Karpas-422 (cell line): ENCODE measurements at regions not wholly inside any gene's neighbourhood (a gene's known extent, or its start where the extent isn't known, plus 50 kb on each side); places are given as distances from the start of the nearest gene placed in this dataset.

Experiments used
- DNase-seq: peaks from one replicate; pipeline ENCODE4 v3.0.0-alpha.2; 2015
- H2AFZ ChIP-seq: fragments of 200-600 bp; sonication (generic); 2 replicates; pipeline ENCODE4 v1.6.1; 2014; ENCODE audit warnings: antibody characterized with exemption, low read length, mixed read lengths
- H3K27ac ChIP-seq: fragments of 200-600 bp; sonication (generic); 2 replicates; pipeline ENCODE4 v1.5.1; 2014; ENCODE audit warnings: mild to moderate bottlenecking, low read length, moderate library complexity
- H3K27me3 ChIP-seq: fragments of 200-600 bp; sonication (generic); 2 replicates; pipeline ENCODE4 v1.6.1; 2014; ENCODE audit warnings: low read length, mixed read lengths
- H3K36me3 ChIP-seq: fragments of 200-600 bp; sonication (generic); 2 replicates; pipeline ENCODE4 v1.6.1; 2014; ENCODE audit warnings: low read length, mixed read lengths; ENCODE audit not compliant: insufficient read depth
- H3K4me1 ChIP-seq: fragments of 200-600 bp; sonication (generic); 2 replicates; pipeline ENCODE4 v1.6.1; 2014; ENCODE audit warnings: mild to moderate bottlenecking, low read length, mixed read lengths
- H3K4me2 ChIP-seq: fragments of 200-600 bp; sonication (generic); 2 replicates; pipeline ENCODE4 v1.6.1; 2014; ENCODE audit warnings: low read length, low read depth, mild to moderate bottlenecking; ENCODE audit not compliant: poor library complexity, severe bottlenecking
- H3K4me3 ChIP-seq: fragments of 200-600 bp; sonication (generic); 2 replicates; pipeline ENCODE4 v1.5.1; 2014; ENCODE audit warnings: mild to moderate bottlenecking, antibody characterized with exemption, low read length, mixed read lengths
- H3K79me2 ChIP-seq: fragments of 200-600 bp; sonication (generic); 2 replicates; pipeline ENCODE4 v1.6.1; 2014; ENCODE audit warnings: mild to moderate bottlenecking, low read length, mixed read lengths
- H3K9ac ChIP-seq: fragments of 200-600 bp; sonication (generic); 2 replicates; pipeline ENCODE4 v1.6.0; 2014; ENCODE audit warnings: low read length
- H3K9me2 ChIP-seq: fragments of 200-600 bp; sonication (generic), shearing (Covaris generic); replicated peaks from 2 replicates; pipeline ENCODE4 v1.6.0; 2014; ENCODE audit warnings: mild to moderate bottlenecking, low read length, moderate library complexity; ENCODE audit not compliant: insufficient read depth
- H3K9me3 ChIP-seq: fragments of 300-700, 200-600 bp; sonication (generic); 2 replicates; pipeline ENCODE4 v1.6.1; 2014; ENCODE audit warnings: low read length, mixed read lengths
- H4K20me1 ChIP-seq: fragments of 200-600 bp; sonication (generic); 2 replicates; pipeline ENCODE4 v1.6.1; 2014; ENCODE audit warnings: mild to moderate bottlenecking, antibody characterized with exemption, low read length, low read depth; ENCODE audit not compliant: insufficient read depth

- no peak overlapping the region for H3K9ac ChIP-seq
- H3K9me2 ChIP-seq = no peaks in the 10 kb centered on the region
- DNase-seq = no peak
- no peaks in the 10 kb centered on the region for H3K79me2 ChIP-seq
- H3K4me1 ChIP-seq = no peaks in the 10 kb centered on the region
- no peak overlapping the region for H3K27ac ChIP-seq
- no peak overlapping the region for H2AFZ ChIP-seq
- H3K36me3 ChIP-seq = no peaks in the 10 kb centered on the region
- H3K4me2 ChIP-seq = no peak overlapping the region
- H4K20me1 ChIP-seq = no peaks in the 10 kb centered on the region
- no peaks in the 10 kb centered on the region for H3K9me3 ChIP-seq
- H3K27me3 ChIP-seq = no peaks in the 10 kb centered on the region
- no peak overlapping the region for H3K4me3 ChIP-seq
These were observed 275.8 kb upstream of the PRDM1 start for GRCh38 chr6:105810105-105810921.

GRCh38 chr6:105808571-105808970 lies 277.6 kb upstream of the PRDM1 start:
- H3K4me2 ChIP-seq = no peak overlapping the region
- no peaks in the 10 kb centered on the region for H3K4me1 ChIP-seq
- DNase-seq = no peak
- no peaks in the 10 kb centered on the region for H3K9me3 ChIP-seq
- no peak overlapping the region for H3K27ac ChIP-seq
- no peaks in the 10 kb centered on the region for H3K36me3 ChIP-seq
- no peak overlapping the region for H3K9ac ChIP-seq
- no peaks in the 10 kb centered on the region for H3K9me2 ChIP-seq
- no peak overlapping the region for H3K4me3 ChIP-seq
- no peaks in the 10 kb centered on the region for H3K27me3 ChIP-seq
- H4K20me1 ChIP-seq = no peaks in the 10 kb centered on the region
- H3K79me2 ChIP-seq = no peaks in the 10 kb centered on the region
- H2AFZ ChIP-seq = no peak overlapping the region

- no peak overlapping the region for H3K4me3 ChIP-seq
- no peak overlapping the region for H3K4me2 ChIP-seq
- no peaks in the 10 kb centered on the region for H3K79me2 ChIP-seq
- no peaks in the 10 kb centered on the region for H3K36me3 ChIP-seq
- DNase-seq = no peak
- no peak overlapping the region for H2AFZ ChIP-seq
- H3K9me2 ChIP-seq = no peaks in the 10 kb centered on the region
- H4K20me1 ChIP-seq = no peaks in the 10 kb centered on the region
- H3K27ac ChIP-seq = no peak overlapping the region
- H3K9me3 ChIP-seq = no peaks in the 10 kb centered on the region
- no peaks in the 10 kb centered on the region for H3K27me3 ChIP-seq
- H3K9ac ChIP-seq = no peak overlapping the region
- H3K4me1 ChIP-seq = no peaks in the 10 kb centered on the region
These were observed 278.2 kb upstream of the PRDM1 start for GRCh38 chr6:105807905-105808304.

- Histone ChIP-seq H3K79me2 (no peaks in the 10 kb centered on the region), H3K27ac (no peak overlapping the region), H3K4me2 (no peak overlapping the region), H3K36me3 (no peaks in the 10 kb centered on the region), H3K27me3 (no peaks in the 10 kb centered on the region), H3K9me2 (no peaks in the 10 kb centered on the region), H3K9me3 (no peaks in the 10 kb centered on the region), H3K9ac (no peak overlapping the region), H3K4me1 (no peaks in the 10 kb centered on the region), H4K20me1 (no peaks in the 10 kb centered on the region), H3K4me3 (no peak overlapping the region), H2AFZ (no peak overlapping the region)
- no peak for DNase-seq
These were observed 279.6 kb upstream of the PRDM1 start for GRCh38 chr6:105806486-105806920.

GRCh38 chr6:105805501-105806023 lies 280.6 kb upstream of the PRDM1 start:
- Histone ChIP-seq H3K79me2 (no peaks in the 10 kb centered on the region), H3K27ac (no peak overlapping the region), H2AFZ (no peak overlapping the region), H4K20me1 (no peaks in the 10 kb centered on the region), H3K9me2 (no peaks in the 10 kb centered on the region), H3K9ac (no peak overlapping the region), H3K9me3 (no peaks in the 10 kb centered on the region), H3K4me3 (no peak overlapping the region), H3K36me3 (no peaks in the 10 kb centered on the region), H3K27me3 (no peaks in the 10 kb centered on the region), H3K4me2 (no peak overlapping the region), H3K4me1 (no peaks in the 10 kb centered on the region)
- no peak for DNase-seq

GRCh38 chr6:105804424-105804823 lies 281.7 kb upstream of the PRDM1 start:
- no peak for DNase-seq
- no peaks in the 10 kb centered on the region for H3K36me3 ChIP-seq
- H4K20me1 ChIP-seq = no peaks in the 10 kb centered on the region
- no peak overlapping the region for H3K27ac ChIP-seq
- no peaks in the 10 kb centered on the region for H3K9me3 ChIP-seq
- H3K4me3 ChIP-seq = no peak overlapping the region
- H3K4me1 ChIP-seq = no peaks in the 10 kb centered on the region
- H3K4me2 ChIP-seq = no peak overlapping the region
- H2AFZ ChIP-seq = no peak overlapping the region
- H3K27me3 ChIP-seq = no peaks in the 10 kb centered on the region
- H3K9ac ChIP-seq = no peak overlapping the region
- no peaks in the 10 kb centered on the region for H3K79me2 ChIP-seq
- H3K9me2 ChIP-seq = no peaks in the 10 kb centered on the region

GRCh38 chr6:105804000-105804399 lies 282.1 kb upstream of the PRDM1 start:
- Histone ChIP-seq H3K36me3 (no peaks in the 10 kb centered on the region), H3K4me1 (no peaks in the 10 kb centered on the region), H3K79me2 (no peaks in the 10 kb centered on the region), H3K27me3 (no peaks in the 10 kb centered on the region), H4K20me1 (no peaks in the 10 kb centered on the region), H3K9me2 (no peaks in the 10 kb centered on the region), H3K4me2 (no peak overlapping the region), H3K9me3 (no peaks in the 10 kb centered on the region), H3K27ac (no peak overlapping the region), H3K9ac (no peak overlapping the region), H3K4me3 (no peak overlapping the region), H2AFZ (no peak overlapping the region)
- no peak for DNase-seq

- no peaks in the 10 kb centered on the region for H3K4me1 ChIP-seq
- DNase-seq = no peak
- no peak overlapping the region for H2AFZ ChIP-seq
- no peaks in the 10 kb centered on the region for H3K9me2 ChIP-seq
- no peaks in the 10 kb centered on the region for H3K9me3 ChIP-seq
- H4K20me1 ChIP-seq = no peaks in the 10 kb centered on the region
- no peaks in the 10 kb centered on the region for H3K36me3 ChIP-seq
- H3K27me3 ChIP-seq = no peaks in the 10 kb centered on the region
- H3K9ac ChIP-seq = no peak overlapping the region
- H3K4me2 ChIP-seq = no peak overlapping the region
- no peak overlapping the region for H3K4me3 ChIP-seq
- no peak overlapping the region for H3K27ac ChIP-seq
- H3K79me2 ChIP-seq = no peaks in the 10 kb centered on the region
These were observed 282.7 kb upstream of the PRDM1 start for GRCh38 chr6:105803442-105803841.
